B cell (primary cell): ENCODE measurements at regions not wholly inside any gene's neighbourhood (a gene's known extent, or its start where the extent isn't known, plus 50 kb on each side); places are given as distances from the start of the nearest gene placed in this dataset.

ENCODE experiments used
- ATAC-seq: fragments of 200-7000 bp; cut with Tn5 transposase; one replicate; pipeline ENCODE4 v1.10.0; 2021; ENCODE audit warnings: low read depth, mild to moderate bottlenecking, moderate number of reproducible peaks, moderate library complexity
- CTCF ChIA-PET: fragments of 350-600 bp; sonication (Branson Sonifier 250); formaldehyde crosslinking; loops from one replicate; lab custom pipeline; 2021; ENCODE audit warnings: antibody characterized with exemption, inconsistent platforms; lab: Charles Lee
- POLR2A ChIA-PET: fragments of 350-600 bp; sonication (Branson Sonifier 250); formaldehyde crosslinking; loops from one replicate; lab custom pipeline; 2021; ENCODE audit warnings: antibody characterized with exemption; lab: Charles Lee
- DNase-seq: peaks from one replicate; pipeline ENCODE4 v3.0.0; 2013
- H2AFZ ChIP-seq: 2 replicates; pipeline ENCODE4 v1.6.1; 2012; ENCODE audit warnings: mild to moderate bottlenecking, low read depth, low read length; ENCODE audit not compliant: insufficient read depth, poor library complexity, severe bottlenecking
- H3K27ac ChIP-seq, 2 donors: 1 replicate in 1 of 2; 2 replicates in 1 of 2; pipeline ENCODE4 v1.5.1; 2012 to 2013; ENCODE audit warnings: low read length in 2 of 2, mild to moderate bottlenecking in 2 of 2, moderate library complexity in 1 of 2
- H3K27me3 ChIP-seq, 4 experiments: fragments of 200-600 bp in 1 of 4; sonication (generic) in 1 of 4; replicated peaks in 1 of 4; 1 replicate in 2 of 4; 2 replicates in 2 of 4; pipeline versions ENCODE4 v1.6.1 to v1.7.0; 2013 to 2016; ENCODE audit warnings: low read length in 3 of 4, mild to moderate bottlenecking in 2 of 4, mixed read lengths in 1 of 4, moderate library complexity in 1 of 4; ENCODE audit not compliant: insufficient read depth in 4 of 4, control insufficient read depth in 3 of 4; ENCODE audit errors: control extremely low read depth in 1 of 4
- H3K36me3 ChIP-seq, 2 experiments: replicated peaks in 1 of 2; 1 replicate in 1 of 2; 2 replicates in 1 of 2; pipeline versions ENCODE4 v1.6.1 to v1.7.1; 2013; ENCODE audit warnings: low read length in 1 of 2; ENCODE audit not compliant: insufficient read depth in 2 of 2, control insufficient read depth in 1 of 2; ENCODE audit errors: control extremely low read depth in 1 of 2, extremely low read depth in 1 of 2
- H3K4me1 ChIP-seq, 2 donors: fragments of 200-600 bp in 1 of 2; sonication (generic) in 1 of 2; 1 replicate in 1 of 2; 2 replicates in 1 of 2; pipeline versions ENCODE4 v1.5.1 to v1.6.1; 2013 to 2017; ENCODE audit warnings: low read length in 2 of 2; ENCODE audit not compliant: control insufficient read depth in 2 of 2, insufficient read depth in 2 of 2
- H3K4me2 ChIP-seq: replicated peaks from 2 replicates; pipeline ENCODE3; 2012; ENCODE audit warnings: mild to moderate bottlenecking, low read depth, low read length; ENCODE audit not compliant: poor library complexity, severe bottlenecking
- H3K4me3 ChIP-seq, 5 experiments: fragments of 200-600 bp in 1 of 5; sonication (generic) in 1 of 5; 1 replicate in 3 of 5; 2 replicates in 2 of 5; pipeline versions ENCODE4 v1.5.1 to v1.7.0; 2011 to 2016; ENCODE audit warnings: low read length in 4 of 5, mild to moderate bottlenecking in 4 of 5, low read depth in 2 of 5, control low read depth in 1 of 5, moderate library complexity in 1 of 5; ENCODE audit not compliant: insufficient read depth in 1 of 5; ENCODE audit errors: control extremely low read depth in 1 of 5, extremely low read depth in 1 of 5
- H3K79me2 ChIP-seq: fragments of 200-600 bp; sonication (generic); one replicate; pipeline ENCODE4 v1.6.0; 2016; ENCODE audit warnings: low read length; ENCODE audit not compliant: control insufficient read depth, insufficient read depth
- H3K9ac ChIP-seq: fragments of 200-600 bp; sonication (generic); 2 replicates; pipeline ENCODE4 v1.6.1; 2017; ENCODE audit warnings: mild to moderate bottlenecking, low read length, moderate library complexity
- H3K9me3 ChIP-seq, 3 donors: one replicate each; pipeline versions ENCODE4 v1.6.1 to v1.7.1; 2013; ENCODE audit warnings: low read length in 2 of 3; ENCODE audit not compliant: control insufficient read depth in 2 of 3, insufficient read depth in 1 of 3; ENCODE audit errors: control extremely low read depth in 1 of 3
- H4K20me1 ChIP-seq: 2 replicates; pipeline ENCODE4 v1.6.0; 2012; ENCODE audit warnings: mild to moderate bottlenecking, low read length; ENCODE audit not compliant: insufficient read depth, control insufficient read depth, poor library complexity, severe bottlenecking
- H3K27ac Mint-ChIP-seq: one replicate; pipeline ENCODE4 v1.8.0; 2021; ENCODE audit warnings: mixed read lengths
- H3K27me3 Mint-ChIP-seq: one replicate; pipeline ENCODE4 v1.8.0; 2021; ENCODE audit warnings: mixed read lengths
- H3K4me1 Mint-ChIP-seq: one replicate; pipeline ENCODE4 v1.8.0; 2021; ENCODE audit warnings: mixed read lengths
- H3K4me3 Mint-ChIP-seq: one replicate; pipeline ENCODE4 v1.8.0; 2021; ENCODE audit warnings: mixed read lengths
- H3K9me3 Mint-ChIP-seq: one replicate; pipeline ENCODE4 v1.8.0; 2022; ENCODE audit warnings: mixed read lengths; ENCODE audit not compliant: insufficient read depth
- EZH2 ChIP-seq: IDR thresholded peaks from 2 replicates; pipeline ENCODE4 v1.6.1; 2012; ENCODE audit warnings: borderline replicate concordance, low read depth, mild to moderate bottlenecking, moderate library complexity, low read length; ENCODE audit not compliant: insufficient read depth, poor library complexity, severe bottlenecking
- WGBS: methylation state at CpG from one replicate; pipeline ENCODE4 v1.1.5; 2013; ENCODE audit warnings: missing lambda C conversion rate; ENCODE audit not compliant: insufficient coverage; 5-methylcytosine and 5-hydroxymethylcytosine counted together
- intact Hi-C: fragments of 100-400 bp; cut with micrococcal nuclease; formaldehyde crosslinking; loops from one replicate; pipeline ENCODE4 v1.10.0; 2022
- TF ChIP-seq, protein P1 (sequence below): fragments of 200-600 bp; IDR thresholded peaks from one replicate; pipeline ENCODE4 v1.8.0; 2022; ENCODE audit warnings: antibody characterized with exemption, mild to moderate bottlenecking

DNA sequence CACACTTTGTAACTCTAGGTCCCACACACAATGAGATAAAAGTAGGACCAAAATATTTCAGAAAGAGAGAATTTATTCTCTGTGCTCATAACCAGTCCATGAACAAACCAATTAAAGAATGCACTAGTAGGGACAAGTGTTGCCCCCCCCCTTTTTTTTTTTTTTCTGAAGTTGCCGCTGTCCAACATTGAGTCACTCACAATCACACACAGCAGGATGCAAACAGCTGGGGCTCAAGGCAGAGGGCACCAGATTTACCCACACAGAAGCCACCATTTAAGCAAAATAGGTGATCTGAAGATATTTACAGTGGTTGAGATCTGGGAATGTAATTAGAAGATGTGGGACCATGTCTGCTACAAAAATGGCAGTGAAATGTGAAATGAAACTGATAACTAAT lies 850.9 kb upstream of the SLIT2 start:
- no peak overlapping the region for H3K9ac ChIP-seq
- H3K9me3 Mint-ChIP-seq = peaks cover 2% of the 10 kb centered on the region
- H3K4me1 ChIP-seq = no peaks in the 10 kb centered on the region
- DNase-seq = no peak
- CTCF ChIA-PET = no interaction called here
- H3K4me2 ChIP-seq = no peak overlapping the region
- no peaks in the 10 kb centered on the region for H3K36me3 ChIP-seq
- no peaks in the 10 kb centered on the region for H4K20me1 ChIP-seq
- H3K27ac ChIP-seq = no peak overlapping the region
- no peak overlapping the region for H2AFZ ChIP-seq
- no peak overlapping the region for H3K27ac Mint-ChIP-seq
- TF ChIP-seq, protein P1, sequence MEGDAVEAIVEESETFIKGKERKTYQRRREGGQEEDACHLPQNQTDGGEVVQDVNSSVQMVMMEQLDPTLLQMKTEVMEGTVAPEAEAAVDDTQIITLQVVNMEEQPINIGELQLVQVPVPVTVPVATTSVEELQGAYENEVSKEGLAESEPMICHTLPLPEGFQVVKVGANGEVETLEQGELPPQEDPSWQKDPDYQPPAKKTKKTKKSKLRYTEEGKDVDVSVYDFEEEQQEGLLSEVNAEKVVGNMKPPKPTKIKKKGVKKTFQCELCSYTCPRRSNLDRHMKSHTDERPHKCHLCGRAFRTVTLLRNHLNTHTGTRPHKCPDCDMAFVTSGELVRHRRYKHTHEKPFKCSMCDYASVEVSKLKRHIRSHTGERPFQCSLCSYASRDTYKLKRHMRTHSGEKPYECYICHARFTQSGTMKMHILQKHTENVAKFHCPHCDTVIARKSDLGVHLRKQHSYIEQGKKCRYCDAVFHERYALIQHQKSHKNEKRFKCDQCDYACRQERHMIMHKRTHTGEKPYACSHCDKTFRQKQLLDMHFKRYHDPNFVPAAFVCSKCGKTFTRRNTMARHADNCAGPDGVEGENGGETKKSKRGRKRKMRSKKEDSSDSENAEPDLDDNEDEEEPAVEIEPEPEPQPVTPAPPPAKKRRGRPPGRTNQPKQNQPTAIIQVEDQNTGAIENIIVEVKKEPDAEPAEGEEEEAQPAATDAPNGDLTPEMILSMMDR = no peak
- TF ChIP-seq EZH2 = no peak
- intact Hi-C loops = no loop called here
- no peak for ATAC-seq
- H3K4me3 Mint-ChIP-seq = no peak overlapping the region
- no peaks in the 10 kb centered on the region for H3K79me2 ChIP-seq
- no peaks in the 10 kb centered on the region for H3K9me3 ChIP-seq
- H3K27me3 Mint-ChIP-seq = no peaks in the 10 kb centered on the region
- no peaks in the 10 kb centered on the region for H3K27me3 ChIP-seq
- H3K4me1 Mint-ChIP-seq = no peaks in the 10 kb centered on the region
- WGBS = no CpG with 5 or more reads among the region's 1 CpG
- POLR2A ChIA-PET = no interaction called here
- H3K4me3 ChIP-seq = no peak overlapping the region

DNA sequence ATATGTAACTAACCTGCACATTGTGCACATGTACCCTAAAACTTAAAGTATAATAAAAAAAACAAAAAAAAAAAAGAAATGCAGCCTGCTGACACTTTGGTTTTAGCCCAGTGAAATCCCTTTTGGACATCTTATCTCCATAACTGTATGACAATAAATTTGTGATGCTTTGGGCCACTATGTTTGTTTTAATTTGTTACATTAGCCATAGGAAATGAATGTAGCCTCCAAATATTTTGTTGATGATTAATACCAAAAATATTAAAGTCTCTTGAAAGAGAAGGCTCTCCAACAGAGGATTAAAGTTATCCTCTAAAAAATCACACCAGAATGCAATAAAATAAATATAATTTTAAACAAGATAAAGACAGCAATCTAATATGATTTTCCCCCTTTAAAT lies 852.7 kb upstream of the SLIT2 start:
- Histone ChIP-seq H3K9me3 (no peaks in the 10 kb centered on the region), H3K27ac (no peak overlapping the region), H3K27me3 (no peaks in the 10 kb centered on the region), H3K4me3 (no peak overlapping the region), H3K9ac (no peak overlapping the region), H3K36me3 (no peaks in the 10 kb centered on the region), H4K20me1 (no peaks in the 10 kb centered on the region), H3K79me2 (no peaks in the 10 kb centered on the region), H2AFZ (no peak overlapping the region), H3K4me2 (no peak overlapping the region), H3K4me1 (no peaks in the 10 kb centered on the region)
- Mint-ChIP-seq H3K27ac (no peak overlapping the region), H3K27me3 (no peaks in the 10 kb centered on the region), H3K4me3 (no peak overlapping the region), H3K4me1 (no peaks in the 10 kb centered on the region), H3K9me3 (peaks cover 2% of the 10 kb centered on the region)
- no peak for DNase-seq
- POLR2A ChIA-PET = interaction anchor here (0.6 kb wide), 1 partner anchor 14 kb away, joined by 4 read pairs; no protein-coding TSS in a partner anchor
- CTCF ChIA-PET = no interaction called here
- TF ChIP-seq EZH2 = no peak
- TF ChIP-seq, protein P1 = no peak
- ATAC-seq = no peak
- intact Hi-C loops = no loop called here
